ENCODE measurements at regions not wholly inside any gene's neighbourhood (a gene's known extent, or its start where the extent isn't known, plus 50 kb on each side); places are given as distances from the start of the nearest gene placed in this dataset.
"Not testable (repeated sequence)": the region's sequence is repeated elsewhere in the genome, so short reads cannot be mapped to it uniquely, and the experiment has no call there.

- TF ChIP-seq, protein P1, sequence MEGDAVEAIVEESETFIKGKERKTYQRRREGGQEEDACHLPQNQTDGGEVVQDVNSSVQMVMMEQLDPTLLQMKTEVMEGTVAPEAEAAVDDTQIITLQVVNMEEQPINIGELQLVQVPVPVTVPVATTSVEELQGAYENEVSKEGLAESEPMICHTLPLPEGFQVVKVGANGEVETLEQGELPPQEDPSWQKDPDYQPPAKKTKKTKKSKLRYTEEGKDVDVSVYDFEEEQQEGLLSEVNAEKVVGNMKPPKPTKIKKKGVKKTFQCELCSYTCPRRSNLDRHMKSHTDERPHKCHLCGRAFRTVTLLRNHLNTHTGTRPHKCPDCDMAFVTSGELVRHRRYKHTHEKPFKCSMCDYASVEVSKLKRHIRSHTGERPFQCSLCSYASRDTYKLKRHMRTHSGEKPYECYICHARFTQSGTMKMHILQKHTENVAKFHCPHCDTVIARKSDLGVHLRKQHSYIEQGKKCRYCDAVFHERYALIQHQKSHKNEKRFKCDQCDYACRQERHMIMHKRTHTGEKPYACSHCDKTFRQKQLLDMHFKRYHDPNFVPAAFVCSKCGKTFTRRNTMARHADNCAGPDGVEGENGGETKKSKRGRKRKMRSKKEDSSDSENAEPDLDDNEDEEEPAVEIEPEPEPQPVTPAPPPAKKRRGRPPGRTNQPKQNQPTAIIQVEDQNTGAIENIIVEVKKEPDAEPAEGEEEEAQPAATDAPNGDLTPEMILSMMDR (IDR thresholded peaks at IDR 0.05; ENCODE audit: insufficient read depth, low read length, missing control alignments) = no peak
- ChIA-PET POLR2A (interaction anchor here (0.6 kb wide), 1 partner anchor 68 kb away, joined by 4 read pairs; no protein-coding TSS in a partner anchor), CTCF (interaction anchor here (0.8 to 1.4 kb wide), 4 partner anchors 11 to 301 kb away, joined by 3 to 5 read pairs (median 4); no protein-coding TSS in a partner anchor)
- DNase-seq (ENCODE audit: low read depth, low spot score) = no peak
- no peak overlapping the region for H3K4me3 ChIP-seq (ENCODE audit: low read depth, low read length)
Observed at GRCh38 chr10:34957531-34957930, 132.6 kb downstream of the CUL2 start.

DNA sequence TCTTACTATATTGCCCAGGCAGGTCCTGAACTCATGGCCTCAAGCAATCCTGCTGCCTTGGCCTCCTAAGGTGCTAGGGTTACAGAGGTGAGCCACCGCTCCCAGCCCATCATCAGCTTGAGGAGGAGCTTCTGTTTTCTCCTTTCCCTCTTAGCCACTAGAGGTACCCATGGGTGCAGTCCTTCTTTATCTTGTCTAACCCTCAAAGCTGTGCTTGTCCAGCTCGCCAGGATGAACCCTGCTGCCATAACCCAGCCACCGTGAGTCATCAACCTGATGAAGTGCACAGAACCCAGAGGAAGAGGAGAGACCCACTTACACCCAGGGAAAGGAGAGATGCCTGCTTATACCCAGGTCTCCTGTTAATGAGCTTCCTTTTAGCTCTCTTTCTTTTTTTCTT lies 133.4 kb downstream of the CUL2 start:
- H3K4me3 ChIP-seq (ENCODE audit: low read depth, low read length) = no peak overlapping the region
- CTCF ChIA-PET = interaction anchor here (0.8 to 1.5 kb wide), 4 partner anchors 10 to 318 kb away, joined by 3 to 4 read pairs (median 3); no protein-coding TSS in a partner anchor
- POLR2A ChIA-PET = no interaction called here
- no peak for DNase-seq (ENCODE audit: low read depth, low spot score)
- TF ChIP-seq, protein P1 (IDR thresholded peaks at IDR 0.05; ENCODE audit: insufficient read depth, low read length, missing control alignments) = no peak

DNA sequence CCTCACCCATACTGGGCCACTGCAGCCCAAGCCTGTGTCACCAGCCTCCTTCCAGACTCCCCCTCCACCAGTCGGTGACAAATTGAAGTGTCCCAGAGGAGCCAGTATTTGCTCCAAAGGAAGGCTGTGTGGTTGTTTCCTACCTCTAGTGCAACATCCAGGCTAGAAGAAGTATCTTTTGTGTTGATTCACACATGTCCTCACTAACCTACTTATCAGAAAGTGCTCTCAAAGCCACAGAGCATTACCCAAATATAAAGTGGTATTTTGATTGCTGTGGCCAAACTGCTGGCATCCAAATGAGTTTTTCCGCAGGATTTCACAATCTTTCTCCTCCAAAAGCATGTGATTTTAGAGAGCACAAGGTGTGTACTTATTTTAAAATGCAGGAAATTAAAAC lies 134.8 kb downstream of the CUL2 start:
- CTCF ChIA-PET = interaction anchor here (1.5 kb wide), 1 partner anchor 317 kb away, joined by 3 read pairs; no protein-coding TSS in a partner anchor
- H3K4me3 ChIP-seq (ENCODE audit: low read depth, low read length) = no peak overlapping the region
- TF ChIP-seq, protein P1 (IDR thresholded peaks at IDR 0.05; ENCODE audit: insufficient read depth, low read length, missing control alignments) = no peak
- POLR2A ChIA-PET = no interaction called here
- no peak for DNase-seq (ENCODE audit: low read depth, low spot score)

- ChIA-PET POLR2A (no interaction called here), CTCF (no interaction called here)
- DNase-seq (ENCODE audit: low read depth, low spot score) = no peak
- H3K4me3 ChIP-seq (ENCODE audit: low read depth, low read length) = no peak overlapping the region
- TF ChIP-seq, protein P1 (IDR thresholded peaks at IDR 0.05; ENCODE audit: insufficient read depth, low read length, missing control alignments) = no peak
Observed at GRCh38 chr10:34954142-34954541, 136.0 kb downstream of the CUL2 start.

GRCh38 chr10:34951263-34951887 lies 136.3 kb upstream of the PARD3 start:
- POLR2A ChIA-PET; DNase-seq (ENCODE audit: low read depth, low spot score); CTCF ChIA-PET; H3K4me3 ChIP-seq (ENCODE audit: low read depth, low read length): not testable (repeated sequence)

- DNase-seq (ENCODE audit: low read depth, low spot score); POLR2A ChIA-PET; H3K4me3 ChIP-seq (ENCODE audit: low read depth, low read length): not testable (repeated sequence)
- CTCF ChIA-PET = interaction anchor here (1.2 kb wide), 1 partner anchor 11 kb away, joined by 4 read pairs; no protein-coding TSS in a partner anchor
Observed at GRCh38 chr10:34945951-34946522, 130.9 kb upstream of the PARD3 start.

- no peak overlapping the region for H3K4me3 ChIP-seq (ENCODE audit: low read depth, low read length)
- TF ChIP-seq, protein P1 (IDR thresholded peaks at IDR 0.05; ENCODE audit: insufficient read depth, low read length, missing control alignments) = no peak
- no peak for DNase-seq (ENCODE audit: low read depth, low spot score)
- ChIA-PET CTCF (interaction anchor here (1.3 kb wide), 1 partner anchor 257 kb away, joined by 3 read pairs; no protein-coding TSS in a partner anchor), POLR2A (no interaction called here)
Observed at GRCh38 chr10:34941471-34942357, 126.6 kb upstream of the PARD3 start.
